ENCODE measurements at regions not wholly inside any gene's neighbourhood (a gene's known extent, or its start where the extent isn't known, plus 50 kb on each side); places are given as distances from the start of the nearest gene placed in this dataset.

GRCh38 chr13:39884166-39884565 lies 228.7 kb downstream of the COG6 start:
- TF ChIP-seq ZNF12 (CRISPR knock-in tag; IDR thresholded peaks at IDR 0.05) (no peak), E2F4 (CRISPR knock-in tag; IDR thresholded peaks at IDR 0.05; ENCODE audit: low read depth) (no peak), NRF1 (conservative IDR thresholded peaks at IDR 0.05 in 1 of 2, IDR thresholded peaks at IDR 0.05 in 1 of 2) (no peak), HMGXB4 (CRISPR knock-in tag; IDR thresholded peaks at IDR 0.05) (no peak), ZHX1 (conservative IDR thresholded peaks at IDR 0.05; ENCODE audit: low read length) (no peak), CTCF (IDR thresholded peaks at IDR 0.05 in 2 of 3, conservative IDR thresholded peaks at IDR 0.05 in 1 of 3; ENCODE audit: insufficient read depth in 2 of 3, low read depth in 1 of 3, low read length in 3 of 3) (no peak), EZH2 (IDR thresholded peaks at IDR 0.05; ENCODE audit: borderline replicate concordance, low read depth, low read length) (no peak), MEF2A (IDR thresholded peaks at IDR 0.05; ENCODE audit: control insufficient read depth, low read depth, low read length) (no peak), ZBTB7A (IDR thresholded peaks at IDR 0.05; ENCODE audit: borderline replicate concordance, control insufficient read depth, low read depth, low read length) (no peak), HDAC1 (IDR thresholded peaks at IDR 0.05) (no peak), ZBTB1 (CRISPR knock-in tag; IDR thresholded peaks at IDR 0.05; ENCODE audit: borderline replicate concordance, low read depth) (no peak), CREB1 (IDR thresholded peaks at IDR 0.05) (no peak), CREB1 (CRISPR knock-in tag; IDR thresholded peaks at IDR 0.05) (no peak)
